ENCODE measurements at regions not wholly inside any gene's neighbourhood (a gene's known extent, or its start where the extent isn't known, plus 50 kb on each side); places are given as distances from the start of the nearest gene placed in this dataset.

DNA sequence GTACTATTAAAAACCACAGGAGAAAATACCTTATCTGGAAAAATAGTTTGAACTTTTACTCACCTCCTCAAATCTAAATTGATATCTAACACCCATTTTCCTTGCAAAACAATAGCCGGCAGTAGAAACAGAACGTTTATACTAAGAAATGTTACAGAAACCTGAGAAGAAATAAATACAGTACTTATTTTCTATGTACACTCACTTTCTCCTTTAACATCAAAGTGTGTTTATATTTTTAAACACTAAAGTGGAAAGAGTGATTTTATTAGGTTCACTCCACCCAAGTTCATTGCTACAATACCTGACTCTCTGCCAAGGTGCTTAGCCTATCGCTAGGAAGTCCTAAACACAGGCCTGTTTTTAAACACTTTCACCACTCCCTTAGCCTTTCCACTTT is 87.8 kb upstream of the TJP1 start:
- H3K4me3 ChIP-seq (replicated peaks; ENCODE audit: low read depth, low read length) = no peak overlapping the region
- DNase-seq (ENCODE audit: low read depth) = no peak
- TF ChIP-seq, protein P1, sequence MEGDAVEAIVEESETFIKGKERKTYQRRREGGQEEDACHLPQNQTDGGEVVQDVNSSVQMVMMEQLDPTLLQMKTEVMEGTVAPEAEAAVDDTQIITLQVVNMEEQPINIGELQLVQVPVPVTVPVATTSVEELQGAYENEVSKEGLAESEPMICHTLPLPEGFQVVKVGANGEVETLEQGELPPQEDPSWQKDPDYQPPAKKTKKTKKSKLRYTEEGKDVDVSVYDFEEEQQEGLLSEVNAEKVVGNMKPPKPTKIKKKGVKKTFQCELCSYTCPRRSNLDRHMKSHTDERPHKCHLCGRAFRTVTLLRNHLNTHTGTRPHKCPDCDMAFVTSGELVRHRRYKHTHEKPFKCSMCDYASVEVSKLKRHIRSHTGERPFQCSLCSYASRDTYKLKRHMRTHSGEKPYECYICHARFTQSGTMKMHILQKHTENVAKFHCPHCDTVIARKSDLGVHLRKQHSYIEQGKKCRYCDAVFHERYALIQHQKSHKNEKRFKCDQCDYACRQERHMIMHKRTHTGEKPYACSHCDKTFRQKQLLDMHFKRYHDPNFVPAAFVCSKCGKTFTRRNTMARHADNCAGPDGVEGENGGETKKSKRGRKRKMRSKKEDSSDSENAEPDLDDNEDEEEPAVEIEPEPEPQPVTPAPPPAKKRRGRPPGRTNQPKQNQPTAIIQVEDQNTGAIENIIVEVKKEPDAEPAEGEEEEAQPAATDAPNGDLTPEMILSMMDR (IDR thresholded peaks at IDR 0.05; ENCODE audit: low read length, missing control alignments) = no peak

DNA sequence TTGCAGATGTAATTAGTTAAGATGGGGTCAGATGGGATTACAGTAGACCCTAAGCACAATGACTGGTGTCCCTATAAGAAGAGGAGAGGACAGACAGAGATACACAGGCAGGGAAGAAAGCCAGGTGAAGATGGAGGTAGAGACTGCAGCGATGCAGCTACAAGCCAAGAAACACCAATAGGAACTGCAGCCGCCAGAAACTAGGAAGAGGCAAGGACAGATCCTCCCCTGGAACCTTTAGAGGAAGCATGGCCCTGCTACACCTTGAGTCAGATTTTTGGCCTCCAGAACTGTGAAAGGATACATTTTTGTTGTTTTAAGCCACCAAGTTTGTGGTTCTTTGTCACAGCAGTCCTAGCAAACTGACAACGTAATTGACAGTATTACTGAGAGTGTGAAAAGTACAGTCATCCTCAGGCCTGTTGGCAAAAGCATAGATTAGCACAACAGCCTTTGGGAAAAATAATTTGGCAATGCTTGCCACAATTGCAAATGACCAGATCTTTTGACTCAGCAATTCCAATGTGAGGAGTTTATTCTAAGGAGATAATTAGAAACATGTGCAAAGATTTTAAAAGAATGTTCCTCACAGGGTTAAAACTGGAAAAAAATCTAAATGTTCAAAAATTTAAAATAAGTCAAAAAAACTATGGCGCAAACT is 82.6 kb upstream of the TJP1 start:
- no peak overlapping the region for H3K4me3 ChIP-seq (replicated peaks; ENCODE audit: low read depth, low read length)
- DNase-seq (ENCODE audit: low read depth) = no peak
- TF ChIP-seq, protein P1 (IDR thresholded peaks at IDR 0.05; ENCODE audit: low read length, missing control alignments) = no peak

DNA sequence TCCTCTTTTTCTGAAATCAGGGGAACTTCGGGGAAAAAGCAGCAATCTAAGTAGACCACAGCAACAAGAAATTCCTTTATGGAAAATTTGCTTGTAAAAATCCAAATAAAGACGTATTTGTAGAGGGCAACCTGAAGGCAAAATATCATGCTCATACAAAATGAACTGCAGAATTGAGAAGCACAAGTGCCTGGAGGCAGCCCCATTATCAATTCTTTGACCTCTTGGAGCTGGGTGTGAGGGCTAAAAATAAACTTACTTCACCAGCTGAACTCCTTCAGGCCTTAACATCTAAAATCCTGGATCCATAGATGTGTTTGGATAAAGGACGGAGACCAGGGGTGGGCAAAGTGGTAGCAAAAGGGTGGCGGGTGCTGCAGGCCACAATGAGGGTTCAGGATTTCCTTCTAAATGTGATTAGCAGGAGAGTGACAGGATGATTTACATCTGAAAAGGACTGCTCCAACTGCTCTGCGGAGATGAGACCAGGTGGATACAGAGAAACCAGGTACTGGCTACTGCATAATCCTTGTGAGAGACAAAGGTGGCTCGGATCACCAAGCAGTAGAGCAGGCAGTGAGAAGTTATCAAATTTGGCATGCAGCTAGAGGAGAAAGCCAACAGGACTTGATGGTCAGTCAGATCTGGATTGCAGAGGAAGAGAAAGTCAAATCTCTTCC is 81.7 kb upstream of the TJP1 start:
- no peak for DNase-seq (ENCODE audit: low read depth)
- TF ChIP-seq, protein P1 (IDR thresholded peaks at IDR 0.05; ENCODE audit: low read length, missing control alignments) = no peak
- H3K4me3 ChIP-seq (replicated peaks; ENCODE audit: low read depth, low read length) = no peak overlapping the region

DNA sequence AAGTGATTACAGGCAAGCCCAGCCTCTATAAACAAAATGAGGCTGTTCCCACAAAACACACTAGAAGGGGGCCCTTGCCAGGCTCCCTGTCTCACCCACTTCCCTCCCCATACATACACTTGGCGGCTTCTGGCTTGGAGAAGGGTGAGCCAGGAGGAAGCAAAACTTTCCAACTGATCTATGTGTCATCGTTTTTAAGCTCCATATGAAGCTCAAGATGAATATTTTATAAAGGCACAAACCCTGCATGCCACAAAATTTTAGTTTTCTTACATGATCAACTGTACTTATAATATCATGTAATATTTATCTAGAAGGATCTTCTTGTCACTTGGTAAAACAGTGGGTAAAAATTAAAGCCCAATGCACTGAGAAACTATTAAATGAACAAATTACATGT is 80.8 kb upstream of the TJP1 start:
- no peak for DNase-seq (ENCODE audit: low read depth)
- H3K4me3 ChIP-seq (replicated peaks; ENCODE audit: low read depth, low read length) = no peak overlapping the region
- TF ChIP-seq, protein P1 (IDR thresholded peaks at IDR 0.05; ENCODE audit: low read length, missing control alignments) = no peak

DNA sequence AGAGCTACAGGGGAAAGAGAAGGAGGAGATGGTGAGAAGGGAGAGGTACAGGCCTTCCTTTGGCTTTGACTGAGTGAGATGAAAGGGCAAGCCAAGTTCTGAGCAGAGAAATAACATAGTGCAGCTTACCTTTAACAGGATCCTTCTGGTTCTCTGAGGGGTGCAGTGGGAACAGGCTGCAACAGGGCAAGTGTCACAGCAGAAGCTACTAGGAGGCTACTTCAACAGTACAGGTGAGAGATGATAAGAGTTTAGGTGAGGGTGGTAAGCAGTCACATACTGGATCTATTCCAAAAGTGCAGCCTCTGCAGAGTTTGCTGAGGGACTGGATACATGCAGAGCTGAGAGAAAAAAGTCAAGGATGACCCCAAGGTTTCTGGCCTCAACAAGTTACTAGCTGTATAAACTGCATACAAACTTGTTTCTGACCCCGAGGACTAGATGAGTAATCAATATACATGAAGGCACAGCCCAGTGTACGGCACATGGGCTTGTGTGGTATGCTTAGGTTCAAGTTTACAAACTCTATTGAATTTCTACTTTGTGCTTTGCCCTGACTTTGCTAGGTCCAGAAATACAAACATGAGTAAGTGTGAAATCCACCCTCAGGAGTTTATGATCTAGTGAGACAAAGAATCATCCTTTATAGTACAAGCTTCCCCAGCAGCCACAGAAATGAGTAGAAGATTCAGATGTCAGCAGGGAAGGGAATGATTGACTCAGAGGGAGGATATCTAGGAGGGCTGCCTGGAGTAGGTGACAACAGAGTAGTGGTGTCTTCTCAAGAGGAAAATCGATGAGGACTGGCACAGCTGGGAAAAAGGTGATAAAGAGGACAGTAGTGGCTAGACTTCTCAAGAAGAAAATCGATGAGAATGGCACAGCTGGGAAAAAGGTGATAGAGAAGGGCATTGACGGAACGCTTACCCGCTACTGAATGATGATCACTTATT is 78.2 kb upstream of the TJP1 start:
- H3K4me3 ChIP-seq (replicated peaks; ENCODE audit: low read depth, low read length) = no peak overlapping the region
- TF ChIP-seq, protein P1 (IDR thresholded peaks at IDR 0.05; ENCODE audit: low read length, missing control alignments) = no peak
- DNase-seq (ENCODE audit: low read depth) = no peak

DNA sequence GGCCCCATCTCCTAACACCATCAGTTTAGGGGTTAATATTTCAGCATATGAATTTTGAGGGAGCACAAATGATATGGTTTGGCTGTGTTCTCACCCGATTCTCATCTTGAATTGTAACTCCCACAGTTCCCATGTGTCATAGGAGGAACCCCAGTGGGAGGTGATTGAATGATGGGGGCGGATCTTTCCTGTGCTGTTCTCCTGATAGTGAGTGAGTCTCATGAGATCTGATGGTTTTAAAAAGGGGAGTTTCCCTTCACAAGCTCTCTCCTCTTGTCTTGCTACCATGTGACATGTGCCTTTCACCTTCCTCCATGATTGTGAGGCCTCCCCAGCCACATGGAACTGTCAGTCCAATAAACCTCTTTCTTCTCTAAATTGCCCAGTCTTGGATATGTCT is 73.8 kb upstream of the TJP1 start:
- no peak overlapping the region for H3K4me3 ChIP-seq (replicated peaks; ENCODE audit: low read depth, low read length)
- DNase-seq (ENCODE audit: low read depth) = no peak
- TF ChIP-seq, protein P1 (IDR thresholded peaks at IDR 0.05; ENCODE audit: low read length, missing control alignments) = no peak
